K562 (cell line): ENCODE measurements at regions not wholly inside any gene's neighbourhood (a gene's known extent, or its start where the extent isn't known, plus 50 kb on each side); places are given as distances from the start of the nearest gene placed in this dataset.

Experiments used
- ATAC-seq: fragments of 200-7000 bp; cut with Tn5 transposase; 3 replicates; pipeline ENCODE4 v1.9.1; 2020; ENCODE audit warnings: moderate library complexity
- BruUV-seq: library from RNA; stranded (reverse); fragments of 400-500 nt; replicated peaks from 2 replicates; lab custom pipeline; 2021; lab: Mats Ljungman, UMichigan
- CTCF ChIA-PET: fragments of 300-600 bp; formaldehyde crosslinking; extraction: SDS; loops from one replicate; lab custom pipeline; 2021; ENCODE audit warnings: low intra/inter-chr PET ratio; lab: Yijun Ruan, JAX
- POLR2A ChIA-PET: fragments of 300-600, 350-650 bp; sonication (Branson Sonifier 250); formaldehyde crosslinking; extraction: SDS; loops from one replicate; lab custom pipeline; 2021; ENCODE audit warnings: antibody characterized with exemption, inconsistent platforms; lab: Yijun Ruan, JAX
- DNase-seq, 4 experiments: peaks; one replicate each; pipeline versions ENCODE4 v3.0.0 to v3.0.0-alpha.2; 2011 to 2018; ENCODE audit warnings: low spot score in 3 of 4, mixed read lengths in 3 of 4; ENCODE audit errors: extremely low read depth in 1 of 4
- FAIRE-seq: peaks from 2 replicates; lab custom pipeline; 2011; peaks lifted over from hg19 to GRCh38; lab: Jason Lieb, UNC
- H2AFZ ChIP-seq: 2 replicates; pipeline ENCODE4 v1.6.0; 2011; ENCODE audit warnings: low read depth, low read length, control low read depth, inconsistent platforms
- H3K27ac ChIP-seq: fragments of 200-600 bp; 3 replicates; pipeline ENCODE4 v1.8.0; 2011; ENCODE audit warnings: low read depth, mild to moderate bottlenecking, control low read depth, inconsistent platforms, low read length, moderate library complexity, mixed read lengths; ENCODE audit errors: extremely low read depth
- H3K27me3 ChIP-seq, 2 experiments: fragments of 300-600 bp in 1 of 2; 2 replicates in 1 of 2; 3 replicates in 1 of 2; pipeline versions ENCODE4 v1.6.0 to v1.8.0; 2011; ENCODE audit warnings: inconsistent platforms in 2 of 2, low read length in 2 of 2, mild to moderate bottlenecking in 1 of 2, mixed read lengths in 1 of 2, moderate library complexity in 1 of 2; ENCODE audit not compliant: control insufficient read depth in 2 of 2, insufficient read depth in 2 of 2
- H3K36me3 ChIP-seq: fragments of 300-600 bp; 3 replicates; pipeline ENCODE4 v1.8.0; 2011; ENCODE audit warnings: mild to moderate bottlenecking, low read length, inconsistent platforms; ENCODE audit not compliant: control insufficient read depth, insufficient read depth
- H3K4me1 ChIP-seq, 2 experiments: fragments of 200-600 bp in 1 of 2; replicated peaks in 1 of 2; 2 replicates in 1 of 2; 3 replicates in 1 of 2; pipeline versions ENCODE4 v1.5.1 to v1.8.0; 2011; ENCODE audit warnings: inconsistent platforms in 2 of 2, low read length in 2 of 2, mild to moderate bottlenecking in 1 of 2, mixed read lengths in 1 of 2, moderate library complexity in 1 of 2; ENCODE audit not compliant: control insufficient read depth in 2 of 2, insufficient read depth in 2 of 2
- H3K4me2 ChIP-seq: 2 replicates; pipeline ENCODE4 v1.6.1; 2011; ENCODE audit warnings: low read length, control low read depth, inconsistent platforms, mixed read lengths; ENCODE audit not compliant: insufficient read depth
- H3K4me3 ChIP-seq: fragments of 200-600 bp; sonication (generic), shearing (Covaris generic); 2 replicates; pipeline ENCODE4 v1.5.1; 2016; ENCODE audit warnings: control low read depth, inconsistent platforms
- H3K79me2 ChIP-seq: fragments of 200-600 bp; 3 replicates; pipeline ENCODE4 v1.8.0; 2011; ENCODE audit warnings: low read length, inconsistent platforms; ENCODE audit not compliant: control insufficient read depth, insufficient read depth
- H3K9ac ChIP-seq, 2 experiments: 2 replicates each; pipeline versions ENCODE4 v1.6.0 to v1.6.1; 2011; ENCODE audit warnings: low read depth in 2 of 2, low read length in 2 of 2, control low read depth in 1 of 2, inconsistent platforms in 1 of 2, mild to moderate bottlenecking in 1 of 2, mixed read lengths in 1 of 2; ENCODE audit not compliant: insufficient read depth in 1 of 2
- H3K9me1 ChIP-seq: one replicate; pipeline ENCODE4 v1.6.0; 2011; ENCODE audit warnings: inconsistent platforms, mild to moderate bottlenecking, low read length, moderate library complexity; ENCODE audit not compliant: control insufficient read depth, insufficient read depth
- H3K9me3 ChIP-seq: replicated peaks from 2 replicates; pipeline ENCODE4 v1.5.1; 2011; ENCODE audit warnings: low read depth, low read length, inconsistent platforms; ENCODE audit not compliant: control insufficient read depth, insufficient read depth
- H4K20me1 ChIP-seq: replicated peaks from 2 replicates; pipeline ENCODE4 v1.6.1; 2011; ENCODE audit warnings: low read length, inconsistent platforms, mixed read lengths; ENCODE audit not compliant: control insufficient read depth, insufficient read depth
- ADNP ChIP-seq: fragments of 200-800 bp; sonication (Bioruptor generic); IDR thresholded peaks from 2 replicates; pipeline ENCODE4 v1.6.1; 2016; ENCODE audit warnings: missing genetic modification characterization, missing compliant biosample characterization
- CHD1 ChIP-seq: fragments of 200-600 bp; sonication (generic); IDR thresholded peaks from one replicate; pipeline ENCODE4 v1.6.1; 2012; ENCODE audit warnings: mild to moderate bottlenecking, moderate library complexity, low read length, inconsistent platforms
- COPS2 ChIP-seq: fragments of 450-650 bp; conservative IDR thresholded peaks from 2 replicates; pipeline ENCODE4 v1.6.1; 2016; ENCODE audit warnings: mild to moderate bottlenecking, moderate library complexity
- GABPB1 ChIP-seq: sonication (generic); formaldehyde crosslinking; IDR thresholded peaks from 2 replicates; pipeline ENCODE4 v1.8.0; 2022; ENCODE audit warnings: mild to moderate bottlenecking, missing genetic modification reagents
- HMG20A ChIP-seq: fragments of 450-650 bp; formaldehyde crosslinking; conservative IDR thresholded peaks from 2 replicates; pipeline ENCODE4 v1.4.0; 2020; ENCODE audit warnings: mild to moderate bottlenecking, mixed read lengths
- MED1 ChIP-seq: sonication (generic); formaldehyde crosslinking; IDR thresholded peaks from 2 replicates; pipeline ENCODE4 v1.8.1; 2023; ENCODE audit warnings: missing genetic modification reagents, borderline replicate concordance
- RBM14 ChIP-seq: fragments of 200-400 bp; formaldehyde crosslinking; IDR thresholded peaks from 2 replicates; pipeline ENCODE4 v1.6.1; 2018; ENCODE audit warnings: low read depth, mild to moderate bottlenecking, low read length, moderate library complexity, borderline replicate concordance; ENCODE audit not compliant: insufficient read depth
- ZBTB1 ChIP-seq: sonication (generic); formaldehyde crosslinking; IDR thresholded peaks from 2 replicates; pipeline ENCODE4 v1.8.1; 2023; ENCODE audit warnings: missing genetic modification reagents, low read depth, mild to moderate bottlenecking, borderline replicate concordance
- ZFP1 ChIP-seq: fragments of 450-650 bp; formaldehyde crosslinking; IDR thresholded peaks from 2 replicates; pipeline ENCODE4 v1.4.0; 2020; ENCODE audit warnings: mild to moderate bottlenecking, mixed read lengths
- ZNF274 ChIP-seq: IDR thresholded peaks from 2 replicates; pipeline ENCODE4 v1.6.1; 2011; ENCODE audit warnings: low read depth, mild to moderate bottlenecking, low read length, moderate library complexity, borderline replicate concordance
- ZNF830 ChIP-seq: fragments of 250-450 bp; sonication (Bioruptor Pico); IDR thresholded peaks from 2 replicates; pipeline ENCODE4 v1.5.0; 2021; ENCODE audit warnings: mild to moderate bottlenecking
- ZZZ3 ChIP-seq: fragments of 450-650 bp; IDR thresholded peaks from 2 replicates; pipeline ENCODE4 v1.6.1; 2016; ENCODE audit warnings: antibody characterized with exemption, mild to moderate bottlenecking, moderate library complexity
- WGBS: fragments of 100-300 bp; shearing (Covaris generic); methylation state at CpG from one replicate; pipeline ENCODE4 v1.1.6; 2016; ENCODE audit warnings: low coverage, mixed read lengths; ENCODE audit not compliant: insufficient coverage; ENCODE audit errors: missing lambda C conversion rate; 5-methylcytosine and 5-hydroxymethylcytosine counted together
- in situ Hi-C: fragments of 300-500 bp; cut with MboI; formaldehyde crosslinking; loops from 4 replicates; pipeline ENCODE4 v1.15.0; 2018; ENCODE audit warnings: inconsistent platforms, mixed read lengths
- intact Hi-C: fragments of 100-400 bp; cut with micrococcal nuclease; formaldehyde crosslinking; loops from 2 replicates; pipeline ENCODE4 v1.14.2; 2022

DNA sequence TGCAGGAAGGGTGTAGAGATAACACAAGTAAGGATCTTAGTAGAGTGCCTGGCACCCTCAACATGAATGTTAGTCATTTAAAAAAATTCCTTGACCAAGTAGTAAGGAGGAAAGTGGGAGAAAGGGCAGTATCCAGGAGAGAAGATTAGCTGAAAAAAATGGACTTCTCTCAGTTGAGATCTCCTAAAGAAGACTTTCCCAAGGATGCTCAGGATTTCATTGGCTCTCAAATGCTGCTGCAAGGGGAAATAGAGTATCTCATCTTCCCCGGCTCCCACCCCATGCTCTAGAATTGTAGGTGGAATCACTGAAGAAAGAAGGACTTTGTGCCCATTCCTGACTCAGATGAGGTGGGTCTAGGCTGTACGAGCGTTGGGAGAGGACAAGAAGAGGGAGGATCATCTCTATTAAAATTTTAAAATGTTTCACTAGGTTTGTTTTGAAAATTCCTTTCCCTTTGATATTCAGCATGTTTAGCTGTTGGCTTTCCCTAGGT lies 231.1 kb downstream of the MYCN start:
- Histone ChIP-seq H3K9me3 (no peaks in the 10 kb centered on the region), H3K27ac (no peak overlapping the region), H3K27me3 (peaks cover 9 to 36% of the 10 kb centered on the region in 2 experiments), H3K79me2 (no peaks in the 10 kb centered on the region), H2AFZ (no peak overlapping the region), H3K9ac (no peak overlapping the region), H3K4me1 (no peaks in the 10 kb centered on the region; a peak in 1 of 5 replicates), H4K20me1 (no peaks in the 10 kb centered on the region)
- intact Hi-C loops = no loop called here
- BruUV-seq = no TSS peak
- no peak for TF ChIP-seq ZNF830 (CRISPR knock-in tag)
- no peak for TF ChIP-seq ADNP (tag)
- no peak for TF ChIP-seq ZNF274
- no peak for TF ChIP-seq MED1
- no peak for TF ChIP-seq ZFP1
- no peak for TF ChIP-seq RBM14
- no peak for TF ChIP-seq HMG20A (CRISPR knock-in tag)
- no peak for TF ChIP-seq GABPB1 (CRISPR knock-in tag)
- no peak for TF ChIP-seq CHD1
- no peak for TF ChIP-seq ZBTB1 (CRISPR knock-in tag)
- TF ChIP-seq ZZZ3 = no peak
- no peak for TF ChIP-seq COPS2
- TF ChIP-seq, all 486 proteins: peak for 0
- Histone ChIP-seq H3K36me3 (no peaks in the 10 kb centered on the region), H3K4me3 (no peak overlapping the region), H3K4me2 (no peak overlapping the region), H3K9me1 (no peaks in the 10 kb centered on the region)
- DNase-seq (no peak), ATAC-seq (no peak), FAIRE-seq (no peak)
- ChIA-PET CTCF (no interaction called here), POLR2A (interaction anchor here (0.7 kb wide), 1 partner anchor 20 kb away, joined by 3 read pairs; no protein-coding TSS in a partner anchor)
- 0% methylated on average over 3 of the region's 3 CpGs for WGBS
- in situ Hi-C loops = no loop called here
